GM20000 (cell line): ENCODE measurements at regions not wholly inside any gene's neighbourhood (a gene's known extent, or its start where the extent isn't known, plus 50 kb on each side); places are given as distances from the start of the nearest gene placed in this dataset.

Experiments used
- DNase-seq: peaks from one replicate; pipeline ENCODE4 v3.0.0; 2012; ENCODE audit warnings: low spot score
- TF ChIP-seq, protein P1 (sequence below): IDR thresholded peaks from 2 replicates; pipeline ENCODE4 v1.5.1; 2012; ENCODE audit warnings: mild to moderate bottlenecking, control low read depth; ENCODE audit errors: extremely low read depth, missing control alignments

- TF ChIP-seq, protein P1, sequence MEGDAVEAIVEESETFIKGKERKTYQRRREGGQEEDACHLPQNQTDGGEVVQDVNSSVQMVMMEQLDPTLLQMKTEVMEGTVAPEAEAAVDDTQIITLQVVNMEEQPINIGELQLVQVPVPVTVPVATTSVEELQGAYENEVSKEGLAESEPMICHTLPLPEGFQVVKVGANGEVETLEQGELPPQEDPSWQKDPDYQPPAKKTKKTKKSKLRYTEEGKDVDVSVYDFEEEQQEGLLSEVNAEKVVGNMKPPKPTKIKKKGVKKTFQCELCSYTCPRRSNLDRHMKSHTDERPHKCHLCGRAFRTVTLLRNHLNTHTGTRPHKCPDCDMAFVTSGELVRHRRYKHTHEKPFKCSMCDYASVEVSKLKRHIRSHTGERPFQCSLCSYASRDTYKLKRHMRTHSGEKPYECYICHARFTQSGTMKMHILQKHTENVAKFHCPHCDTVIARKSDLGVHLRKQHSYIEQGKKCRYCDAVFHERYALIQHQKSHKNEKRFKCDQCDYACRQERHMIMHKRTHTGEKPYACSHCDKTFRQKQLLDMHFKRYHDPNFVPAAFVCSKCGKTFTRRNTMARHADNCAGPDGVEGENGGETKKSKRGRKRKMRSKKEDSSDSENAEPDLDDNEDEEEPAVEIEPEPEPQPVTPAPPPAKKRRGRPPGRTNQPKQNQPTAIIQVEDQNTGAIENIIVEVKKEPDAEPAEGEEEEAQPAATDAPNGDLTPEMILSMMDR, result no peak
- no peak for DNase-seq
Measured at GRCh38 chr5:68947986-68948385, 145.8 kb upstream of the SLC30A5 start.

DNA sequence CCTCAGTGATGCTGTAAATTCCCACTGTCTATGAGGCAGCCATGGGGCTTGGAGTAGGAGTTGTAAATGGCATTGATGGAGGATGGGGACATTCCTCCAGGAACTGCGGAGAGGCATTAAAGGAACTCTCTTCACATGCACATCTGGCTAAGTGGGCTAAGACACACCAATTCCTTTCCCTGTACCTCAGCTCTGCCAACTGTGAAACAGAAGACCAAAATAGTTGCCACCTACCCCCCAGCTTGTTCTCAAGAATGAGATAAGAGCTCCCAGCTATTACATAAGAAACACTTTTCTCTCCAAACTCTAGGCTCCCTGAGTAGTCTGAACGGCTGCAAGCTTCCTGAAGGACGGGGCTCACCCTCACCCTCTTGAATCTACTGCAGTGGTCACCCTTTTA lies 144.6 kb upstream of the SLC30A5 start:
- TF ChIP-seq, protein P1, result no peak
- DNase-seq, result no peak

DNA sequence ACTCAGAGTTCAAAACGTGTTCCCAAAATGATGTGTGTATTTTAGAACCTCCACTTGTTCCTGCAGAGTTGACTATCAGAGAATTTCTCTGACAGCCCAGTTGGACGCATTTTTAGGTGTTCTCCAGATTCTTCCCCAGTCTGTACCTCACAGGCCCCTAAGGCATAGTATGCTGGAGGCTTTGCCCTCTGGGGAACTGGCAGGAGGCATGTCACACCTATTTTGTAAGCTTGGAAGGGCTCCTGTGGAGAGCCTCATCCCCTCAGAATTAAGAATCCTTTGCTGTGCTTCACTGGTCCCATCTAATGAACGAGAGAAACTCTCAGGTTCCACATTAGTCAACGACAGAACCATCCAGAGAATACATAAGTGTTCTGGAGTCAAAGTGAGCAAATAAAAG lies 144.1 kb upstream of the SLC30A5 start:
- no peak for DNase-seq
- TF ChIP-seq, protein P1, result no peak

DNA sequence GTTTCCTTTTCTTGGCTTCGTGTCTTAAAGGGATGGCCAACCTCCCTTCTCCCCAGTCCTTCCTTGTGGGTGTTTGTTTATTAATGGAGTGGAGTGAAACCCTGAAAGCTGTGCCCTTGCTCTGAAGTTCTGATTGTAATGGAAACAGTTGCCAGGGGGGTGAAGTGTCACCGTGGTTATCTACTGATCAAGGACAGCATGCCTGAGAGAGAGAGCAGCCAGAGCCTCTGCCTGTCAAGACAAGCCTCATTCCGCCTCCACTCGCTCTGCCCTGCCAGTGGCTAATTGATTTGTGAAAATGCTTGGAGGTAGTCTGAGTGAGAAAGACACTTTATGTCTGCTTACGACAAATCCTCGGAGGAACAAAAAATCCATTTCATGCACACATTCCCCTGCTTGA lies 143.7 kb upstream of the SLC30A5 start:
- DNase-seq, result no peak
- TF ChIP-seq, protein P1, result no peak

- no peak for DNase-seq
- TF ChIP-seq, protein P1, result no peak
Measured at GRCh38 chr5:68950930-68951329, 142.9 kb upstream of the SLC30A5 start.

DNA sequence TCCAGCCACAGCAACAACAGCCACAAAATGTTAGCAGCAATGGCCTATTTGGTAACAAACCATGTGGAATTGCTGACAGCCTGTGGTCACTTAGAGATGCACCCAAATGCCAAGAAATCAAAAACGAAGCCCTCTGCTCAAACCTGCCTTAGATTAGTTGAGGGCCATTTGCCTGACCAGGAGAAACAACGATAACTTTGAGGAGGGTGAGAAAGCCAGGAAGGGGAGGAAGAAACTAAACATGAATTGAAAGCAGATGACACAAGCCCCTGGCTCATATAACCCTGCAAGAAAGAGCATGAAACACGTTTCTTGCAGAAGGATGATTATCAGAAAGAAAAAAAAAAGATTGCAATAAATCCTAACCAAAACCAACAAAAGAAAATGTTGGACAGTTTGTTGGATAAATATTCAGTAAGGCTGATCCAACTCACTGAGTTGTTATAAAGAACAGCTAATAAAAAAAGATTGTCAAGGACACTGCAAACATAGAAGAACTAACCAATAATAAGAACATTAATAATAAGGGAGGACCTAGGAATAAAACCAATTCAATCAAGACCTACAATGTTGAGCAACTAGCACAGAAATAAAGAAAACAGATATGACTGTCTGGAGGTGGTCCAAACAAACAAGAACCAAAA lies 140.5 kb upstream of the SLC30A5 start:
- DNase-seq, result no peak
- TF ChIP-seq, protein P1, result no peak

DNA sequence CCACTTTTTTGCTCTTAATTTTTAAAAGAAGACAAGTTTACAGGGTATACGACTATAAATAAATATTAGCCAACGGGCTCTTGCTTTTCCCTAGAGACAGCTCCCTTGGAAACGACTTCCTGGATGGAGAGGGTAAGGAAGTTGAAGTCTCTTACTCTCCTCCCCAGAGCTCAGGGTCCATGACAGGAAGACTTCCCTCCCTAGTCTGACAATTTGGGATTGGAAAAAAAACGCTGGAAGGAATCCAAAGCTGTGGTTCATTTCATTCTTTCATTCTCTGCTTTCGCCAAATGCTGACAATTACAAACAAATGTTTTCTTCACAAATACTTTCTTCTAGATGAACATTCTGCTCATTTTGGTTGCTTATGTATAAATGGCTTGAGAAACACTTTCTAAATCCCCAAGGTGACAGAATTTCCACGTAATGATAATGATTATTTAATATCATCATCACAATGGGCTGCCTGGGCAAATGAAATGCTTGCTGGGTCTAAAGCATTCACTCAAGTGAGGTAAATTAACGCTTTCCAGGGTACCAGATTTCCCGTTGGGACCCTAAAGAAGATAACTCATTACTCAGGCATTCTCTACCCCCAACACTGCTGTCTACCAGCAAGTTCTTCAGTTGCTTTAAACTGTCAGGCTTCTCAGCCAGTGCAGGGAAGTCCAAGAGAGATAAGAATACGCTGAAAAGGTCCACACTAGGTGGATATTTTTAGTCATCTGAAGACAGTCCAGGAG lies 139.8 kb upstream of the SLC30A5 start:
- TF ChIP-seq, protein P1, result no peak
- DNase-seq, result no peak
